GM18867 (cell line): ENCODE measurements at regions not wholly inside any gene's neighbourhood (a gene's known extent, or its start where the extent isn't known, plus 50 kb on each side); places are given as distances from the start of the nearest gene placed in this dataset.
"Not testable (repeated sequence)": the region's sequence is repeated elsewhere in the genome, so short reads cannot be mapped to it uniquely, and the experiment has no call there.

Source experiments
- ATAC-seq: cut with Tn5 transposase; IDR thresholded peaks from one replicate; pipeline ENCODE4 v1.9.1; 2021; ENCODE audit warnings: mild to moderate bottlenecking, moderate library complexity; ENCODE audit not compliant: unreplicated experiment

DNA sequence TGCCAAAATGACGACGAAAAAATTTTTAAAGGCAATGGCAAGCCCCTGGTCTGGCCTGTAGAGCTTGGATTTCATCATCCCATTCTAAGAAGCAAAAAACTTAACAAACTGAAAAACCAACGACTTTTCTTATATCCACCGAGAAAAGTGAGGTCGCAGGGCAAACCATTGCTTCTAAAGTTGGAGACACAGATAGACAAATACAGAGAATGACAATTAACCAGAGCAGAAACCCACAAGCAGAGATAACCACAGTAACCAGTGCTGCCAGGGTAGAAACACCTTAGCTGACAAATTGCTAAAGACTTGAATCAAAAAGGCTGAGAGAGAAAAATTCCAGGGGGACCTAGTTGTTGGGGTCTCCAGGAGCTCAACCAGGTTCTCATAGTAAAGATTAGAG is 386.5 kb upstream of the SGO1 start:
- ATAC-seq, result no peak

DNA sequence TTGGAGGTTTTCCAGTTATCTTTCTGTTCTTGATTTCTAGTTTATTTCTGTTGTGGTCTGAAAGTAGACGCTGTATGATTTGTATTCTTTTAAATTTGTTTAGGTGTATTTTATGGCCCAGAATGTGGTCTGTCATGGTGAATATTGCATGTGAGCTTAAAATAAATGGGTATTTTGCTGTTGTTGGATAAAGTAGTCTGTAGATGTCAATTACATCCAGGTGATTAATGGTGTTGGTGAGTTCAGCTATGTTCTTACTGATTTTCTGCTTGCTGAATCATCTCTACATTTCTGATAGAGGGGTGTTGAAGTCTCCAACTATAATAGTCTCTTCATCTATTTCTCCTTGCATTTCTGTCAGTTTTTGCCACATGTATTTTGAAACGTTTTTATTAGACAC is 383.3 kb upstream of the SGO1 start:
- ATAC-seq, result no peak

DNA sequence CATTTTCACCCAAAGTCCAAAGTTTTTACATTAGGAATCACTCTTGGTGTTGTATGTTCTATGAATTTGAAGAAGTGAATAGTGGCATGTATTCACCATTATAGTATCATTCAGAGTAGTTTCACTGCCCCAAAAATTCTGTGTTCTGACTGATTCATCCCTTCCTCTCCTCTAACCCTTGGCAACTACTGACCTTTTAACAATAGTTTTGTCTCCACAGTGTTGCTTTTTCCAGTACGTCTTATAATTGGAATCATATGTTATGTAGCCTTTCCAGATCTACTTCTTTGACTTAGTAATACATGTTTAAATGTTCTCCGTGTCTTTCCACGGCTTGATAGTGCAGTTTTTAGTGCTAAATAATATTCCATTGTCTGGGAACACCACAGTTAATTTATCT is 379.0 kb upstream of the SGO1 start:
- ATAC-seq, result no peak

DNA sequence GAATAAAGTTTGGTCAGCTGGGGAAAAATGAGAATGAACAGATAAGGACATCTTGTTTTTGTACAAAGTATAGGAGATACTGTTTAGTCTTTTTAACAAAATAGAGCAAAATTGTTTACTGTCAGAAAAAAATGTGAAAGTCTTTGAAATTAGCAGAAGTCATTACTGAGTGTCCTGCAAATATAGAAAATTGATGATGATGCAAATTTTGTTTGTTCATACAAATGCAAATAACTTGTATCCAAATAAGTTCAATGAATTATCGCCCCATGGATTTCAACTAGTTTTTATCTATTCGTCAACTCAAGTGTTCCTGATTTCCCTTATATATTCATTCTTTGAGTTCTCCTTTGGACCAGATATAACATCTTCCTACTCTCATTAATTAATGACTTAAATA is 378.0 kb upstream of the SGO1 start:
- ATAC-seq, result no peak

DNA sequence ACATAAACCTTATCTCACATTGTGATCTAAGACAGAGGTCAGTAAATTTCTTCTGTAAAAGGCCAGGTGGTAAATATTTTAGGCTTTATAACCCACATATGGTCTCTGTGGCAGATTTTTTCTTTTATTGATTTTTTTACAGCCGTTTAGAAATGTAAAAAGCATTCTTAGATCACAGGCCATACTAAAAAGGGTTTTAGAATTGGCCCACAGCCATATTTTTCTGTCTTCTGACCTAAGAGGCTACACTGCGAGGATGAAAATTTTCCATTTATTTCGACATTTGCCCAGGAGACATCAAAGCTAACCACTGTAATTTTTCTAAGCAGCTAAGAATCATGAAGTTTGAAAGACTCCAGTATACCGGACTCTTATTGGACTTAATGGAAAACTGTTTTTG is 377.2 kb upstream of the SGO1 start:
- ATAC-seq, result no peak

DNA sequence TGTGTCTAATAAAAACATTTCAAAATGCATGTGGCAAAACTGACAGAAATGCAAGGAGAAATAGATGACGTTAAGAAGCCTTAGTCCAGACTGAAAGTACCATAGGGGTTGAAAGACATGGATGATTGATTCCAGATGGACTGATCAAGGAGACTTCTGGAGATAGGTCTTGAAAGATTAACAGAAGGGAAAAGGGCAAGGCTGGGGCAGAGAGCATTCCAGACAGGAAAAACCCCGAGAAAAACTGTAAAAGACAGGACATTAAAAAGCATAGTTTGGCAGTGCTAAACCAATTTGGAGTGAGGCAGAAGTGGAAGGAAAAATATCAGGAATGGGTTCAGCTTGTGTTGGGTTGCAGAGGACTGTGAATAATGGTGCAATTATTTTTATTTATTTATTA is 375.2 kb upstream of the SGO1 start:
- no peak for ATAC-seq

DNA sequence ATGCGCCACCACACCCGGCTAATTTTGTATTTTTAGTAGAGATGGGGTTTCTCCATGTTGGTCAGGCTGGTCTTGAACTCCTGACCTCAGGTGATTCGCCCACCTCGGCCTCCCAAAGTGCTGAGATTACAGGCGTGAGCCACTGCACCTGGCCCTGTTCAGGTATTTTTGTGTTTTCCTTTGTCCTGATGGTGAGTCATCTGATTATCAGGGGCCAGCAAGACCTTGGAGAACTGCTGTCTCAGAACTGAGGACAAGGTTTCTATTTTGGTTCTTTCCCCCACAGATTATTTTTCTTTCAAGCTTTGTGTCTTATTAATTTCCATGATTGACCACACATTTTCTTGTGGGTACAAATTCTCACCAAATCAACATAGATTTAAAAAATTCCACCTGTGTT is 374.4 kb upstream of the SGO1 start:
- ATAC-seq, result not testable (repeated sequence)

DNA sequence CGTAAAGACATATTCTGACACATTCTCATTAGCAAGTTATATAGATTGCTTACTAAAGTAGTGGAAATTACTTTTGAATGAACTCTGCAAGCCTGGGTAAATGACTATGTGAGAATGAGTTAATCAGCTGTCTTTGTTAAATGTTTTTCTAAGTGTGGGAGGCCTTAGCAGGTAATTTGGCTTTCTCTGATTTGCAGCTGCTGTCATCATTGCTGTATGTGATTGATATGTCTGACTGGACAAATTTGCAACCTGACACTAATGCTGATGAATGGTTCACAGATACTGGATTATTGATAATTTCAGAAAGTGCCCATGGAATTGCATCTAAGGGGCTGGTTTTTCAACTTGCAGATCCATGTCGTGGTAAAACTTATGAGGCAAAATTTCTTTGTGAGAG is 372.2 kb upstream of the SGO1 start:
- no peak for ATAC-seq

DNA sequence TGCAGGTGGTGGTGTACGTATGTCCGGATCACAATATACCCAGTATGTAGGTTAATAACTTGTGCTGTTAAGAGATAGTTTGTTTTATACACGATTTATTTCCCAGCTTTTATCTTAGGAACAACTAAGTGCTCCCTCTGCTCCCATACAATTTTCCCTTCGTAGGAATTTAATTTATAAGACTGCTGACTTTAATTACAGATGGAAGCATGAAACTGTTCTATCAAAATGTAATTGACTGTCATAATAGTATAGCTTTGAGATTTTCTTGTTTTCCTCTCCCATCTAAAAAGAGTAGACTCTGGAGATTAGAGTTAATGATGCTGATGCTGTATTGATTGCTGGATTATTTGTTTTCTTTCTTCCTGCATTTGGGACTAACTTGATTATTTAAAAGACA is 370.7 kb upstream of the SGO1 start:
- no peak for ATAC-seq

DNA sequence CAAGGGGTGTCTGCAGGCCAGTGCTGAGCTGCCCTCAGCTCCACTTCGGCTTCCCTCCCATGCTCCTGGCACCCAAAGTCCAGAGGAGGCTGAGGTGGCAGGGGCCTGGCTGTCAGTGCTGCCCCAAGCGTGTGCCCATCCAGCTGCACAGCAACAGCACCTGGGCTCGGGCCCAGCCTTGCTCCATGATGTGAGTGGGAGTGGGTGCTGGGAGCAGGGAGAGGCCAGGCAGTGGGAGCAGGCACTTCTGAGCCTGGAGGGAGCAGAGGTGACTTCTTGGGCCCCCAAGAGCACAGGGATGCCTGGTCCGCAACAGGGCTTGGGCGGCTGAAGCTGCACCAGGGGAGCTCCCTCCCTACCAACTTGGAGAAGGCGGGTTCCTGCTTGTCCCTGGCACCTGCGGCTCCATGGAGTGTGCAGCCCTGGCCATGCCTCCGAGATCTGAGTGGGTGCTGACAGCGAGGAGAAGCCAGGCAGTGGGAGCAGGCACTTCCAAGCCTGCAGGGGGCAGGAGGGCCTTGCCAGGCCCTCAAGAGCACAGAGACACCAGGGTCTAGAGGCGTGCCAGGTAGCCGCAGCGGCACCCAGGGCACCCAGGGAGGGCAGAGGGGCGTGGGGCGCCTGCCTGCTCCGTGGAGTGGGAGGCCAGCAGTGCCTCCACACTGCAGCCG is 366.7 kb upstream of the SGO1 start:
- ATAC-seq, result no peak

DNA sequence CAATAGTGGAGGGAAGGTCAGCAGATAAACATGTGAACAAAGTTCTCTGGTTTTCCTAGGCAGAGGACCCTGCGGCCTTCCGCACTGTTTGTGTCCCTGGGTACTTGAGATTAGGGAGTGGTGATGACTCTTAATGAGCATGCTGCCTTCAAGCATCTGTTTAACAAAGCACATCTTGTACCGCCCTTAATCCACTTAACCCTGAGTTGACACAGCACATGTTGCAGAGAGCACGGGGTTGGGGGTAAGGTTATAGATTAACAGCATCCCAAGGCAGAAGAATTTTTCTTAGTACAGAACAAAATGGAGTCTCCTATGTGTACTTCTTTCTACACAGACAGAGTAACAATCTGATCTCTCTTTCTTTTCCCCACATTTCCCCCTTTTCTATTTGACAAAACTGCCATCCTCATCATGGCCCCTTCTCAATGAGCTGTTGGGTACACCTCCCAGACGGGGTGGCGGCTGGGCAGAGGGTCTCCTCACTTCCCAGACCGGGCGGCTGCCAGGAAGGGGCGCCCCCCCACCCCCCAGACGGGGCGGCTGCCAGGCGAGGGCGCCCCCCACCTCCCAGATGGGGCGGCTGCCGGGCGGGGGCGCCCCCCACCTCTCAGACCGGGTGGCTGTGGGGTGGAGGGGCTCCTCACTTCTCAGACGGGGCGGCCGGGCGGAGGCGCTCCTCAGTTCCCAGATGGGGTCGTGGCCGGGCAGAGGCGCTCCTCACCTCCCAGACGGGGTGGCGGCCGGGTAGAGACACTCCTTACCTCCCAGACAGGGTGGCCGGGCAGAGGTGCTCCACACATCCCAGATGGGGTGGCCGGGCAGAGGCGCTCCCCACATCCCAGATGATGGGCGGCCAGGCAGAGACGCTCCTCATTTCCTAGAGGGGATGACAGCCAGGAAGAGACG is 361.6 kb upstream of the SGO1 start:
- not testable (repeated sequence) for ATAC-seq

DNA sequence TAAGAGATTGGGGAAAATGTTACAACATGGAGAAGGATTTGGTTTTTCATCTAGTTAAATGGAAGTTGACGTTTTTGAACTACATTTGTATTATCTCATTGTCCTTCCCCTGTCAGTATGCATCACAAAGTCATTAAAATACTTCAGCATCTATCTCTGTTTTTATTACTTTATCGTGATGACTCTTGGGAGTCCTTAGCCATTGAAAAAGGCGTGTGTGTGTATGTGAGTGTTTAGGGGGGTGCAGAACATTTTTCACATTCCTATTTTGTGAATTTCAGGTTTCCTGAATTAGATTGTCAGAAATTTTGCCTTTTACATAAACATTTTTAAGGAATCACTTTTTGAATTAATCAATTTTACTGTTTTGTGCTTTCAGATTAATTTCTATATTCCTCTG is 360.6 kb upstream of the SGO1 start:
- no peak for ATAC-seq

DNA sequence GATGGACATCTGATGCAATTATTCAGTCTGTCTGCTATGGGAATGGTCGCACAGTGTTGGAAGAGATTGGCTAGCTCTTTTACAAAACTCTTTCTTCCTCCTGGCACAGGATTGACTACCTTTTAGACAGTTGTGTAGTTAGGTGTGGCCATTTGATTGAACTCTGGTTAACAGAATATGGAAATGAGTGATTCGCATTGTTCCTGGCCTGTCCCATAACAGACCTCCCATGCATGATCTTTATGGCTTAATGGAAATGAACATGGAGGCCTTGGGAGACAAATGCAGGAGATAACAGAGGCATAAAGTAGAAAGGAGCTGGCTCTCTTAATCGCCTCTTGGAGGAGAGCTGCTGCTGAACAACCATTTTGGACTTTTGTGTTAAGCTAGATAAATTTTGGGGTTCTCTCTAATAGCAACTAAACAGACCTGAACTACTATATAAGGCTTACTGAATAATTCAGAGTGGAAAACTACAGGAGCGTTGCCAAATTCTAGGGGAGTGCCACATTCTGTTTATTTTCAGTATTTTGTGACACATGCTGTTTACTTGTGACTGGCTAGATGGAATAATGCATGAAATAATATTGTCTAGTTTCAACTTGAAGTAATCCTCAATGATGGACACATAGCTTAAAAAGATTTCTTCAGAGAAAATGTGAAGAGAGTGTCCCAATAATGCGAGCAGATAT is 357.7 kb upstream of the SGO1 start:
- no peak for ATAC-seq

DNA sequence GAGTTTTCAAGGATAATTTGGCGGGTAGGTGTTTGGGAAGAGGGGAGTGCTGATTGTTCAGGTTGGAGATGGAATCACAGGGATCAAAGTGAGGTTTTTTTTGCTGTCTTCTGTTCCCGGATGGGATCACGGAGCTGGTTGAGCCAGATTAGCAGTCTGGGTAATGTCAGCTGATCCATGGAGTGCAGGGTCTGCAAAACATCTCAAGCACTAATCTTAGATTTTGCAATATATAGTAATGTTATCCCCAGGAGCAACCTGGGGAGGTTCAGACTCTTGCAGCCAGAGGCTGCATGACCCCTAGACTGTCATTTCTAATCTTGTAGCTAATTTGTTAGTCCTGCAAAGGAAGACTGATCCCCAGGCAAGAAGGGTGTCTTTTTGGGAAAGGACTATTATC is 354.1 kb upstream of the SGO1 start:
- no peak for ATAC-seq

DNA sequence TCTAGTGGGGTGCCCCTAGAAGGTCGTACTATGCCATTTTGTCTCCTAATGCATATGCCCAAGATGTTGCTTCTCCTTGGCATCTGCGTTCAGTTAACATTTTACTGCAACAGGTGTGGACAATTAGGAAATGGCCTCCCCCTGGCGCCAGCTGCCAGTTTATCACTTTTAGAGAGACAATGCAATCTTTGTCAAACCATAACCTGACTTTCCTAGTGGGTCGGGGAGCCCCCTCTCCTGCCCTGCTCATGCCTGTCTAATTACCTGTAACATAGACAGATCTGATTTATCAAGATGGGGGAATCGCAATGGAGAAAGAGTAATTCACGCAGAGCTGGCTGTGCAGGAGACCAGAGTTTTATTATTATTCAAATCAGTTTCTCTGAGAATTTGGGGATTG is 353.7 kb upstream of the SGO1 start:
- ATAC-seq, result no peak

DNA sequence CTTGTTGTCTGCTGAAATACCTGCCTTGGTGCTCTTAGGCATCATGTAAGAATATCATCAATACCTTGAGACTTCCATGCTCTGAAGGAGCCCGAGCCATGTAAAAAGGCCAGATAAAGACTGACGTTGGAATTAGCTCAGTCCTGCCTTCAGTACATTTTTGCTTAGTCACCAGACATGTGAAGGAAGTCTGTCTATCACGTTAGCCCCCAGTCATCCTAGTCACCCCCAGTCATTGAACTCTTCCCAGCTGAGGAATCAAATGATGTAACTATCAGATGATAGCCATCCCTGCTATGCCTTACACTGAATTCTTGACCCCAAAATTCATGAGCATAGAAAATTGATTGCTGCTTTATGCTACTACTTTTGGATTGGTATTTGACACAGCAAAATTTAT is 351.2 kb upstream of the SGO1 start:
- no peak for ATAC-seq

DNA sequence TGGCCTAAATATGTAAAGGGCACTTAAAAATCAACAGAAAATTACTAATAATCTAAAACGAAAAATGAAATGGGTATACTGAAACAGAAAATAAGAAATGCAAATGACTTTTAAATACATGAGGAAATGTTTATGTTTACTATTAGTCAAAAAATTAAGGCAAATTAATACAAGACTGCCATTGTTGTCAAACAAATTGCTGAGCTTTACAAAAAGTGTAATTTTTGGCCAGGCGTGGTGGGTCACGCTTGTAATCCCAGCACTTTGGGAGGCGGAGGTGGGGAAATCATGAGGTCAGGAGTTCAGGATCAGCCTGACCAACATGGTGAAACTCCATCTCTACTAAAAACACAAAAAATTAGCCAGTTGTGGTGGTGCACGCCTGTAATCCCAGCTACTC is 343.9 kb upstream of the SGO1 start:
- no peak for ATAC-seq

DNA sequence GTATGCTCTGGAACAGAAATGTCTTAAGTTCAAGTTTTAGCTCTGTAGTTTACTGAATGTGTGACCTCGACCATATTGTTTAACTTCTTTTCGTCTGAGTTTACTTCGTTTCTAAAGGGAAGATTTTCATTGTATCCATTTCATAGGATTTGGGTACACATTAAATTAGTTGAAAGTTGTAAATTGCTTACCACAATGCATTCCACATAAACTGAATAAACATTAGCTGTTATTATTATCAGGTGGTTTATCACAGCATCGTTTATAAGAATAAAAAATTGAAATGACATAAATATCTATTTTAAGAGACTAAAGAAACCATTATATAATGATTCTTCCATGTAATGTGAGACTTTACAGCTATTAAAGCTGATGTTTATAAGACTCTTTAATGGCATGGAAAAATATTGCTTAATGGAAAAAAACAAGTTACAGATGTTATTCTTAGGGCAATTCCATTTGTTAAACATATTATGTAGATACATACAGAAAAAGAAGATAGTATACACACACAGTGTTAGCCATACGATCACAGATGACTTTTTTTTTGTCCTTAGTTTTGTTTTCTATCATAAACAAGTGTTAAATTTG is 342.3 kb upstream of the SGO1 start:
- no peak for ATAC-seq

DNA sequence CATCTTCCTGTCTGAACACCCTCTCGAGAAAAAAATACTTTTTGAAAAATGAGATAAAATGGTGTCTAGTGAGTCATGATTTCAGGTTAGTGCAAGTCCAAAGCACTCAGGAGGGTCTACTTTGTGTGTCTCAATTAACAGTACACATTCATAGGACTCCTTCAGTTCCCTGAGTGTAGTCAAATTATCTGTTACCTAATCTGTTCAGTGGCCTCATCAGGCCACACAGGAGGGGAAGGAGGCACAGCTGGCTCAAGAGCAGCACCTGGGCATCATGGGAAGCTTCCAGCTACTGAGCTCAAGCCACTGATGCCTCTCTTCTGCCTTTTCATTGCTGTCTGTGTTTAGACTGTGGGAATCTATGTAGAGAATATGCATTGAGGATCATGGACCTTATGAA is 341.4 kb upstream of the SGO1 start:
- no peak for ATAC-seq

DNA sequence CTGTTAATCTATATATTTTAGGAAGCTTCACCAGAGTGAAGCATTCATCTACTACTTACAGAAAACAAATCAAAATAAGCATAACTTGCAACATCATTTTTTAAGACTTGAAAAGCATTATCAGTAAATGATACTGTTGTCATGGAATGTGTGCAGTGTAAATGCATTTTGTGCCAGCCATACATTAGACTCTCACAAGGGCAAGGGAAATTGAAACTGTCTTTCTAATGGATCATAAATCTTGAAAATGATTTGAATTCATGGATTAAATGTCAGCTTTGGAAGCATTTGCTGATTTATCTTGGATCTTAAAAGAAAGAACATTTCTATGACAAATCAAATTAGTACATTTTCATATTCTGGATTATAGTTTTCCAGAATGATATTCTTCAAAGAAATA is 338.3 kb upstream of the SGO1 start:
- ATAC-seq, result no peak

DNA sequence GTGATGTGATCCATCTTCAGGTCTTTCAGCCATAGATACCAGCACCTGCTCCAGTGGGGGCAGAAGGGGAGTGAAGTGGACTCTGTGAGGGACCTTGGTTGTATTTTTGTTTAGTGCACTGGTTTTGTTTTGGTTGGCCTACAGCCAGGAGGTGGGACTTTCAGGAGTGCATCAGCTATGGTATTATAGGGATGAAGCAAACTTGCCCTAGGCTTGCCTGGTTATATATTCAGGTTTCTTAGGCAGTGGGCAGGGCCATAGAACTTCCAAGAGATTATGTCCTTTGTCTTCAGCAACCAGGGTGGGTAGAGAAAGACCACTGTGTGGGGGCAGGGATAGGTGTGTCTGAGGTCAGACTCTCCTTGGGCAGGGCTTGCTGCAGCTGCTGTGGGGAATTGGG is 337.3 kb upstream of the SGO1 start:
- no peak for ATAC-seq

DNA sequence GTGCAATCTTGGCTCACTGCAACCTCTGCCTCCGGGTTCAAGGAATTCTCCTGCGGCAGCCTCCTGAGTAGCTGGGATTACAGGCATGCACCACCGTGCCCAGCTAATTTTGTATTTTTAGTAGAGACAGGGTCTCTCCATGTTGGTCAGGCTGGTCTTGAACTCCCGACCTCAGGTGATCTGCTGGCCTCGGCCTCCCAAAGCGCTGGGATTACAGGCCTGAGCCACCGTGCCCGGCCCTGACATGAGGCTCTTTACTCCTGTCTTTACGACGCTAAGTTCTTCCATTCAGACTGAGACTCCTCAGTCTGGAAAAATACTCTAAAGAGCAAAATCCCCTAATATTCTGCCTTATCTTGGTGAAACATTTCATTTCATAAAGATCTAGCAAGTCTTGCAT is 331.3 kb upstream of the SGO1 start:
- ATAC-seq, result not testable (repeated sequence)
